Muscle layer of duodenum (tissue), 2 donors: ENCODE measurements at regions not wholly inside any gene's neighbourhood (a gene's known extent, or its start where the extent isn't known, plus 50 kb on each side); places are given as distances from the start of the nearest gene placed in this dataset.

Experiments
- H3K27ac ChIP-seq: one replicate; pipeline ENCODE4 v1.7.0; 2013; ENCODE audit warnings: mild to moderate bottlenecking, low read length
- H3K27me3 ChIP-seq: one replicate; pipeline ENCODE4 v1.7.0; 2013; ENCODE audit warnings: low read depth, mild to moderate bottlenecking, control low read depth, low read length
- H3K36me3 ChIP-seq, 2 donors: one replicate each; pipeline ENCODE4 v1.7.0; 2013; ENCODE audit warnings: low read length in 2 of 2, control low read depth in 1 of 2, mild to moderate bottlenecking in 1 of 2; ENCODE audit not compliant: insufficient read depth in 2 of 2, control insufficient read depth in 1 of 2
- H3K4me1 ChIP-seq, 2 donors: one replicate each; pipeline ENCODE4 v1.7.0; 2013; ENCODE audit warnings: low read length in 2 of 2, mild to moderate bottlenecking in 2 of 2, control low read depth in 1 of 2, moderate library complexity in 1 of 2; ENCODE audit not compliant: insufficient read depth in 2 of 2, control insufficient read depth in 1 of 2
- H3K4me3 ChIP-seq, 2 donors: one replicate each; pipeline ENCODE4 v1.7.0; 2013; ENCODE audit warnings: low read length in 2 of 2, low read depth in 1 of 2, mild to moderate bottlenecking in 1 of 2
- H3K9me3 ChIP-seq, 2 donors: one replicate each; pipeline ENCODE4 v1.7.0; 2013; ENCODE audit warnings: low read length in 2 of 2, control low read depth in 1 of 2, mild to moderate bottlenecking in 1 of 2; ENCODE audit not compliant: control insufficient read depth in 1 of 2
- donor health status: healthy.

DNA sequence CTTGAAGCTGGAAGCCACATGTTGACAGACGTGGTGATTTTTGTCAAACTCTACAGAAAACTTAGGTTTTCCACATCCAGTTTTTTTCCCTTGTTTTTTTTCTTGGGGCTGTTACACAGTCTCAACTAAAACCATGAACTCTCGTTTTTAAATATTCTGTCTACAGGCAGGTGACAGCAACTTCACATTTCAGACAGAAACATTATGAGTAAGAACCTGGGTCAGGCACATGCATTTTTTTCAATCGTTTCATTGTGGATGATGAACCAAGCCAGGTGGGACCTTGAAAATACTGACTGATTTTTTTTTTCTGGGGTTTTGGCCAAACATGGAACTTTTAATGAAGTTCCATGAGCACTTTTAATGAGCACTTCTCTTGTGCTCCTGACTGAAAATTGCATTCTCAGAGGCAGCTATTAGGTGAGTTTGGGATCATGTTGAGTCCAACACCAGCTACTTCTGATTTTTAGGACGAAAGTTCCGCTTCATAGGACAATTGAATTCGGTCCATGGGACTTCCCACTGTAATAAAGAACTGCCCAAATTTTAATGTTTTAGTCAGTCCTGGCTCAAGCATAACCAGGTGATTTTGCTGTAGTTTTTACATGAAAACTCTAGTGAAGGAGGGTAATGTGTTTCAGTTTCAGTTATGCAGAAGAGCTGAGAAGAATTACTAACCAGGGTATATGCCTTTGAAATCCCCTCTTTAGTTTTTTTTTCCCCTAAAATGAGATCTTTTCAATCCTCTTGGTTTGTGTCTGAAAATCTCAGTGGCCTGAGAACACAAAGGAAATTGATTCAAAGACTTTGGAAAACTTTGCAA, 93.2 kb upstream of the ADAMTS16 start:
- H3K36me3 ChIP-seq, result no peaks in the 10 kb centered on the region
- H3K27me3 ChIP-seq, result no peaks in the 10 kb centered on the region
- H3K4me1 ChIP-seq, result no peaks in the 10 kb centered on the region
- no peak overlapping the region for H3K27ac ChIP-seq
- no peak overlapping the region for H3K4me3 ChIP-seq
- no peaks in the 10 kb centered on the region for H3K9me3 ChIP-seq

GRCh38 chr5:5050801-5051200, 89.3 kb upstream of the ADAMTS16 start:
- Histone ChIP-seq H3K27me3 (no peaks in the 10 kb centered on the region), H3K36me3 (no peaks in the 10 kb centered on the region), H3K27ac (no peak overlapping the region), H3K4me3 (no peak overlapping the region), H3K9me3 (no peaks in the 10 kb centered on the region), H3K4me1 (no peaks in the 10 kb centered on the region)

GRCh38 chr5:5055712-5056111, 84.4 kb upstream of the ADAMTS16 start:
- no peak overlapping the region for H3K4me3 ChIP-seq
- no peaks in the 10 kb centered on the region for H3K4me1 ChIP-seq
- H3K27me3 ChIP-seq, result no peaks in the 10 kb centered on the region
- no peak overlapping the region for H3K27ac ChIP-seq
- H3K36me3 ChIP-seq, result no peaks in the 10 kb centered on the region
- no peaks in the 10 kb centered on the region for H3K9me3 ChIP-seq

DNA sequence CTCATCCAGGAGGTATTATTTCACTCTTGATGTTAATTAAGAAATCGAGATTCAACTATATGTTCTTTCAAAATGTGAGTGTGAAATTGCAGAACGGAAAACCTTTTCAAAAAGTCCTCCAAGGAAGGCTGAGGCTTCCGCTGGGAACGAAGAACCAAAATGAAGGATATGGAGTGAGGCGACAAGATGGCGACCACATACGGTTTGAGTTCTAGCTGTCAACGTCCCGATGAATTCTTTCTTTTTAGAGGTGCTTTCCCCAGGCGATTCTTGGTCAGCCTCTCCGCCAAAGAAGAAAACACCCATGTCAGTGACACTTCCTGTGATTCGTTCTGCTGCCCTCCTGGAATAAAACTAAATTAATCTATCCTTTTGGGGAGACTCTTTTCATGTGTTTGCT, 78.3 kb upstream of the ADAMTS16 start:
- H3K9me3 ChIP-seq, result no peaks in the 10 kb centered on the region
- H3K4me1 ChIP-seq, result no peaks in the 10 kb centered on the region
- H3K27ac ChIP-seq, result no peak overlapping the region
- H3K36me3 ChIP-seq, result no peaks in the 10 kb centered on the region
- no peaks in the 10 kb centered on the region for H3K27me3 ChIP-seq
- no peak overlapping the region for H3K4me3 ChIP-seq

DNA sequence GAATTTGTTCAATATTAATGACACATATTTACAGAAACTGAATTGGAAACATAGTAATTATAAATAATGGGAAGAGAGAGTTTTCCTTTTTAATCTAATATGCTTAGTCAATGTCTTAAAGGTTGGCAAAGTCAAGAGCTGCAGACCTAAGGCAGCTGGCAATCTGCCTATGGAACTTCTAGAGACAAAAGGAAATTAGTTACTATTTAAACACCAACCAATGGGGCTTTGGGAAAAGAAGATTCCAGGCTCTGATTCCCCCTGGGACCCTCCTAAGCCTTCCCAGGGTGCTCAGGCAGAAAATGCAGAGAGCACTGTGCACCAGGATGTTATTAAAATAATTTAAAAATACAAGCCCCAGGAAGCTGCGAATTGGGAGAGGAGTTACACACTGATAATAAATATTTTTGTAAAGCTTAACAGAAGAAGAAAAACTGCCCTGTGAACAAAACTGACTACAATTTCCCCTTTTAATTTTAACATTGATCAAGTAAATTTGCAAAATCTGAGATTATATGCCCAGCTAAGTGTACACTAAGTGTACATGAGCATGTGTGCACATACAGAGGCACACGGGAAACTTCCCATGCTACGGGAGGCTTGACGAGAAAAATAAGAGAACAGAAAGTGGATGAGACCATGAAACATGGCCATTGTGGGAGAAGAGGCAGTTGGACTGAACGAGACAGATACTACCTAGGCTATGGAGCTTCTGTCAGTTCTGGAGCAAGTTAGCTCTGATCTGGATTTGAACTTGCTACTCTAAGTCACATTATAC, 77.4 kb upstream of the ADAMTS16 start:
- Histone ChIP-seq H3K36me3 (no peaks in the 10 kb centered on the region), H3K27ac (no peak overlapping the region), H3K4me1 (no peaks in the 10 kb centered on the region), H3K9me3 (no peaks in the 10 kb centered on the region), H3K4me3 (no peak overlapping the region), H3K27me3 (no peaks in the 10 kb centered on the region)

DNA sequence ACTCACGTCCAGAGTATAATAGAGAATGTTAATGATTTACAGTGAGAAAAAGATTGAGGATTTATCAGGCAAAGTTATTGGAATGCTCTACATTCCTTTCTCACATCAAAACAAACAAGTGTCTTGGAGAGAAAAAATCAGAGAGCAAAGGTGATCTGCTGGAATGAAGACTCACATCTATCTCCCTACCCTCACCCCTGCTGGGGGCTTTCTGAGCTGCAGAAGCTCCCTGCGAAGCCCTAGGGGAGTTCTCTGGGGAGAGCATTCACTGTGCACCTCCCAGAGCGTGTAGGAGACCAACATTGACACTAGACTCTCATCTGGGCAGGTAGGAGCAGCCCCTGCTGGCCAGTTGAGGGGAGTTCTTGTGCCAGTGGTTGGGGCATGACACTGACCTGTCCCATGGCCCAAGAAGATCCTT, 76.6 kb upstream of the ADAMTS16 start:
- no peaks in the 10 kb centered on the region for H3K27me3 ChIP-seq
- no peak overlapping the region for H3K27ac ChIP-seq
- no peaks in the 10 kb centered on the region for H3K36me3 ChIP-seq
- H3K4me3 ChIP-seq, result no peak overlapping the region
- H3K9me3 ChIP-seq, result no peaks in the 10 kb centered on the region
- H3K4me1 ChIP-seq, result no peaks in the 10 kb centered on the region

GRCh38 chr5:5065472-5065871, 74.7 kb upstream of the ADAMTS16 start:
- no peaks in the 10 kb centered on the region for H3K9me3 ChIP-seq
- H3K36me3 ChIP-seq, result no peaks in the 10 kb centered on the region
- no peaks in the 10 kb centered on the region for H3K27me3 ChIP-seq
- H3K4me3 ChIP-seq, result no peak overlapping the region
- H3K27ac ChIP-seq, result no peak overlapping the region
- H3K4me1 ChIP-seq, result no peaks in the 10 kb centered on the region

DNA sequence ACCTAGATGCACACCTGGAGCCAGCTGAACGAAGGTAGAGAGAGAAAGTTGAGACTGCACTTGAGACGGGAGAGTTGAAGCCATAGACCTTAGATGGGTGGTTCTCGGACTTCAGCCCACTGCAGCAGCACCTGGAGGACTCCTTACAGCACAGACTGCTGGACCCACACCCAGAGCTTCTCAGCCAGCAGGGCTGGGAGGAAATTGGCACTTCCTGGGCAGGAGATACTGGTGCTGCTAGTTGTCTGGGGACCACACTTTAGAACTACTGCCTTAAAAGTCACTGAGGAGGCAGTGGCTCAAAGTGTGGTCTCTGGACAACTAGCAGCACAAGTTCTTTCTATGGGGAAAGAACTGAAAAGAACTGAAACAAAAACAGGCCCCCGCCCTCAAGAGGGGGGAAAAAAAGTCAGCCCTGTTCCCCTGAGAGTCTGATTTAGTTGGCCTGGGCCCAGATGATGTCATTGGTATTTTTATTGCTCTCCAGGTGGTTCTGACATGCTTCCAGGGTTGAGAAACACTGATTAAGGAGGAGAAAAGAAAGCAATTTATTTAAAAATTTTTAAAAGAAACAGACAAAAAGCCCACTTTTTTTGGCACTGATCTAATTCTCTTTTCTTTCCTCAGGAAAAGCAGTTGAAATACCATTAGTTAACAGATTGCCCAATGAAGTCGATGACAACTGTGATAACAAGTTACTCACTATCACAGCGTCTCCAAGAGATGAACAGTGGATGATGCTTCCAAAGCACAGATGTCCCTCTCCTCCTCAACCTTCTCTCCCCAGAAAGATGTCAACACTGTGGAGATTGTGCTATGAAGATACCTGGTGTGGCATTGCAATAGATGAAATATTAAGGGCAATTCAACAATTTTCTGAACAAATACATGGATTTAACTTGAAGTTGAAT, 73.6 kb upstream of the ADAMTS16 start:
- H3K9me3 ChIP-seq, result peaks cover 0 to 3% of the 10 kb centered on the region in 2 donors
- no peaks in the 10 kb centered on the region for H3K4me1 ChIP-seq
- no peak overlapping the region for H3K27ac ChIP-seq
- H3K4me3 ChIP-seq, result no peak overlapping the region
- H3K27me3 ChIP-seq, result no peaks in the 10 kb centered on the region
- no peaks in the 10 kb centered on the region for H3K36me3 ChIP-seq

GRCh38 chr5:5069851-5070250, 70.3 kb upstream of the ADAMTS16 start:
- Histone ChIP-seq H3K4me1 (no peaks in the 10 kb centered on the region), H3K9me3 (peaks cover 0 to 5% of the 10 kb centered on the region in 2 donors), H3K4me3 (no peak overlapping the region)

DNA sequence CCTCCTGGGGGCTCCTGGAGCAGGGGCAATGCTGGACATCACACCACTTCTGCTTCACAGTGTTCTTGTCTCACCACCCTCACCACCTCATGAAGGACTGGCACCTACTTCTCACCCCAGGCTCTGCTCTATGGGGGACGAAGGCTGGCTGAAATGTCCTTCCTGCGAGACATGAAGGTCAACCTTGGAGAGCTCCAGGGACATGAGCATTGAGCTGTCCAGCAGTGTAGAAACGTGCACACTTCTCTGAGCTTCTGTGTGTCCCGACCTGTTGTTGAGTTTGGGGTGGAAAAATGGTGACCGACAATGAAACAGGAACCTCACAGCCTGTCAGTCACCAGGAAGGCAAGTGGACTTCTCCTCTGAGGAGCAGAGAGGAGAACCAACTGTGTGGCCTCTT, 68.6 kb upstream of the ADAMTS16 start:
- Histone ChIP-seq H3K4me1 (no peaks in the 10 kb centered on the region), H3K36me3 (no peaks in the 10 kb centered on the region), H3K27ac (no peak overlapping the region), H3K9me3 (peaks cover 0 to 5% of the 10 kb centered on the region in 2 donors), H3K27me3 (no peaks in the 10 kb centered on the region), H3K4me3 (no peak overlapping the region)

More at GRCh38 chr5:5069851-5070250, 70.3 kb upstream of the ADAMTS16 start:
- H3K36me3 ChIP-seq, result no peaks in the 10 kb centered on the region
- H3K27ac ChIP-seq, result no peak overlapping the region
- H3K27me3 ChIP-seq, result no peaks in the 10 kb centered on the region

DNA sequence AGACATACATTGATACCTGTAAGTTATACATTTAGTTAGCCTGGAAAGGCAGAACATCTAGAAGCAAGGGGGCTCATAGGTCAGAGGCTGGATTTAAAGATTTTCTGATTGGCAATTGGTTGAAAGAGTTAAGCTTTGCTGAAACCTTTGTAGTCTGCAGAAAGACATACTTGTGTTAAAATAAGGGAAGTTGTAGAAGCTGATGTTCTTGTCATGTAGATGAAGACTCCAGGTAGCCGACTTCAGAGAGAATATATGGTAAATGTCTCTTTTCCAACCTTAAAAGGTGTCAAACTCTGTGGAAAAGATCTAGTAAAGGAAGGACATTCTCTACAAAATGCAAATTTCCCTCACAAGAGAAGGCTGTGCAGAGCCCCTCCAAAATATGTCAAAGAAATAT, 62.9 kb upstream of the ADAMTS16 start:
- H3K36me3 ChIP-seq, result no peaks in the 10 kb centered on the region
- H3K9me3 ChIP-seq, result no peaks in the 10 kb centered on the region
- no peak overlapping the region for H3K4me3 ChIP-seq
- no peak overlapping the region for H3K27ac ChIP-seq
- H3K27me3 ChIP-seq, result no peaks in the 10 kb centered on the region
- no peaks in the 10 kb centered on the region for H3K4me1 ChIP-seq
